Left ventricle myocardium inferior (tissue), 1 donor: ENCODE measurements at regions not wholly inside any gene's neighbourhood (a gene's known extent, or its start where the extent isn't known, plus 50 kb on each side); places are given as distances from the start of the nearest gene placed in this dataset.

Experiments
- DNase-seq: peaks from one replicate; pipeline ENCODE4 v3.0.0-alpha.2; 2020
- H3K27ac ChIP-seq: fragments of 200-600 bp; replicated peaks from 2 replicates; pipeline ENCODE4 v1.8.0; 2021
- H3K27me3 ChIP-seq: fragments of 200-600 bp; 2 replicates; pipeline ENCODE4 v1.8.0; 2021; ENCODE audit warnings: low read depth
- H3K36me3 ChIP-seq: fragments of 200-600 bp; 2 replicates; pipeline ENCODE4 v1.8.0; 2021
- H3K4me1 ChIP-seq: fragments of 200-600 bp; 2 replicates; pipeline ENCODE4 v1.8.0; 2021
- H3K4me3 ChIP-seq: fragments of 200-600 bp; 2 replicates; pipeline ENCODE4 v1.8.0; 2021; ENCODE audit warnings: mild to moderate bottlenecking, moderate library complexity
- H3K9me3 ChIP-seq: fragments of 200-600 bp; replicated peaks from 2 replicates; pipeline ENCODE4 v1.8.0; 2021
- intact Hi-C: fragments of 100-400 bp; cut with micrococcal nuclease; formaldehyde crosslinking; loops from one replicate; pipeline ENCODE4 v1.11.0; 2022
- TF ChIP-seq, protein P1 (sequence below): fragments of 200-600 bp; IDR thresholded peaks from 2 replicates; pipeline ENCODE4 v1.8.0; 2021; ENCODE audit warnings: antibody characterized with exemption, mild to moderate bottlenecking, borderline replicate concordance
- donor health status: DM: no; HTN: yes; CAD: no; lungs with severe emphysema.

- Histone ChIP-seq H3K36me3 (peaks cover 23% of the 10 kb centered on the region), H3K9me3 (no peaks in the 10 kb centered on the region), H3K27ac (no peak overlapping the region), H3K4me1 (no peaks in the 10 kb centered on the region), H3K27me3 (no peaks in the 10 kb centered on the region), H3K4me3 (no peak overlapping the region)
- no peak for DNase-seq
- intact Hi-C loops: no loop called here
- TF ChIP-seq, protein P1, sequence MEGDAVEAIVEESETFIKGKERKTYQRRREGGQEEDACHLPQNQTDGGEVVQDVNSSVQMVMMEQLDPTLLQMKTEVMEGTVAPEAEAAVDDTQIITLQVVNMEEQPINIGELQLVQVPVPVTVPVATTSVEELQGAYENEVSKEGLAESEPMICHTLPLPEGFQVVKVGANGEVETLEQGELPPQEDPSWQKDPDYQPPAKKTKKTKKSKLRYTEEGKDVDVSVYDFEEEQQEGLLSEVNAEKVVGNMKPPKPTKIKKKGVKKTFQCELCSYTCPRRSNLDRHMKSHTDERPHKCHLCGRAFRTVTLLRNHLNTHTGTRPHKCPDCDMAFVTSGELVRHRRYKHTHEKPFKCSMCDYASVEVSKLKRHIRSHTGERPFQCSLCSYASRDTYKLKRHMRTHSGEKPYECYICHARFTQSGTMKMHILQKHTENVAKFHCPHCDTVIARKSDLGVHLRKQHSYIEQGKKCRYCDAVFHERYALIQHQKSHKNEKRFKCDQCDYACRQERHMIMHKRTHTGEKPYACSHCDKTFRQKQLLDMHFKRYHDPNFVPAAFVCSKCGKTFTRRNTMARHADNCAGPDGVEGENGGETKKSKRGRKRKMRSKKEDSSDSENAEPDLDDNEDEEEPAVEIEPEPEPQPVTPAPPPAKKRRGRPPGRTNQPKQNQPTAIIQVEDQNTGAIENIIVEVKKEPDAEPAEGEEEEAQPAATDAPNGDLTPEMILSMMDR: no peak
Observed at GRCh38 chr3:124489506-124489905, 240.7 kb upstream of the UMPS start.

- H3K9me3 ChIP-seq: no peaks in the 10 kb centered on the region
- no peak overlapping the region for H3K27ac ChIP-seq
- TF ChIP-seq, protein P1: no peak
- intact Hi-C loops: loop anchor here (10.0 kb wide), 1 partner anchor 54 kb away; no protein-coding TSS in a partner anchor
- no peak for DNase-seq
- no peak overlapping the region for H3K4me3 ChIP-seq
- H3K36me3 ChIP-seq: peaks cover 19% of the 10 kb centered on the region
- H3K4me1 ChIP-seq: no peaks in the 10 kb centered on the region
- H3K27me3 ChIP-seq: no peaks in the 10 kb centered on the region
Observed at GRCh38 chr3:124491098-124491497, 239.2 kb upstream of the UMPS start.

DNA sequence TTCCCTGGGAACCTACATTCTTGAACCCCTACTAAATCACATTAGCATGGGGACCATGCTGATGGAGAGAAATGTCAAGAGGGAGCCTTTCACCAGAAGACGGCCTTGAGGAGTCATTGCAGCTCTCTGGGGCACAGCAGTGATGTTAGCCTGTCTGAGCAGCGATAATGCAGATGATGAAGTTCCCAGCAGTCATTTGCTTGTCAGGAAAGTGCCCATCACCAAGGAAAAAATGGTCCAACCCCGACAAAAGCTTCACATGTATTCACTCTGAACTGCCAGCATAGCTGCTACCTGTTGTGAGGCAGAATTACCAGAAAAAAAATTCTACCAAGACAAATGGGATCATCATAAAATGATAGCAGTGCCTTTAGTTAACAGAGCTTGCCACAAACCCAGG lies 238.4 kb upstream of the UMPS start:
- no peak overlapping the region for H3K27ac ChIP-seq
- no peak overlapping the region for H3K4me3 ChIP-seq
- H3K27me3 ChIP-seq: no peaks in the 10 kb centered on the region
- peaks cover 16% of the 10 kb centered on the region for H3K36me3 ChIP-seq
- TF ChIP-seq, protein P1: no peak
- intact Hi-C loops: loop anchor here (10.0 kb wide), 1 partner anchor 53 kb away; no protein-coding TSS in a partner anchor
- H3K4me1 ChIP-seq: no peaks in the 10 kb centered on the region
- H3K9me3 ChIP-seq: no peaks in the 10 kb centered on the region
- no peak for DNase-seq

- DNase-seq: peak; percentile 27
- H3K4me1 ChIP-seq: no peaks in the 10 kb centered on the region
- H3K4me3 ChIP-seq: no peak overlapping the region
- H3K9me3 ChIP-seq: no peaks in the 10 kb centered on the region
- H3K27ac ChIP-seq: no peak overlapping the region
- H3K36me3 ChIP-seq: peaks cover 12% of the 10 kb centered on the region
- no peaks in the 10 kb centered on the region for H3K27me3 ChIP-seq
- TF ChIP-seq, protein P1: peak; percentile 60
- intact Hi-C loops: loop anchor here (10.0 kb wide), 1 partner anchor 52 kb away; no protein-coding TSS in a partner anchor
Observed at GRCh38 chr3:124492824-124493223, 237.4 kb upstream of the UMPS start.

GRCh38 chr3:124496061-124496460 lies 234.2 kb upstream of the UMPS start:
- TF ChIP-seq, protein P1: no peak
- H3K9me3 ChIP-seq: no peaks in the 10 kb centered on the region
- H3K27me3 ChIP-seq: no peaks in the 10 kb centered on the region
- intact Hi-C loops: loop anchor here (10.0 kb wide), 1 partner anchor 49 kb away; no protein-coding TSS in a partner anchor
- H3K4me3 ChIP-seq: no peak overlapping the region
- H3K4me1 ChIP-seq: no peaks in the 10 kb centered on the region
- H3K27ac ChIP-seq: no peak overlapping the region
- peaks cover 6% of the 10 kb centered on the region for H3K36me3 ChIP-seq
- no peak for DNase-seq
